Sciatic nerve (tissue), 2 donors: ENCODE measurements at regions not wholly inside any gene's neighbourhood (a gene's known extent, or its start where the extent isn't known, plus 50 kb on each side); places are given as distances from the start of the nearest gene placed in this dataset.

ENCODE experiments used
- ATAC-seq: fragments of 200-7000 bp; cut with Tn5 transposase; one replicate; pipeline ENCODE4 v1.9.1; 2020; ENCODE audit warnings: mild to moderate bottlenecking, moderate library complexity
- DNase-seq: peaks from one replicate; pipeline ENCODE4 v3.0.0-alpha.2; 2020; ENCODE audit warnings: low spot score
- intact Hi-C: fragments of 100-400 bp; cut with DNase I; formaldehyde crosslinking; loops from one replicate; pipeline ENCODE4 v1.14.2; 2022
- donor health status: DM: no; HTN: no; CAD: no.
- donor health status: DM: no; HTN: no; CAD: no.

- intact Hi-C loops = no loop called here
- ATAC-seq = no peak
- no peak for DNase-seq
Measured at GRCh38 chr17:79414063-79414792, 196.6 kb downstream of the RBFOX3 start.

- intact Hi-C loops = no loop called here
- no peak for ATAC-seq
- DNase-seq = no peak
Measured at GRCh38 chr17:79413611-79414010, 197.2 kb downstream of the RBFOX3 start.

- no peak for ATAC-seq
- DNase-seq = no peak
- intact Hi-C loops = no loop called here
Measured at GRCh38 chr17:79412886-79413390, 197.9 kb downstream of the RBFOX3 start.

GRCh38 chr17:79412110-79412509, 198.7 kb downstream of the RBFOX3 start:
- no peak for ATAC-seq
- DNase-seq = no peak
- intact Hi-C loops = no loop called here

GRCh38 chr17:79411419-79411818, 199.4 kb downstream of the RBFOX3 start:
- ATAC-seq (no peak), DNase-seq (no peak)
- intact Hi-C loops = no loop called here

GRCh38 chr17:79410681-79411080, 200.2 kb downstream of the RBFOX3 start:
- no peak for ATAC-seq
- no peak for DNase-seq
- intact Hi-C loops = no loop called here

GRCh38 chr17:79408251-79408650, 202.6 kb downstream of the RBFOX3 start:
- intact Hi-C loops = no loop called here
- ATAC-seq = no peak
- no peak for DNase-seq

GRCh38 chr17:79407385-79407784, 203.5 kb downstream of the RBFOX3 start:
- ATAC-seq (no peak), DNase-seq (no peak)
- intact Hi-C loops = no loop called here

- no peak for ATAC-seq
- intact Hi-C loops = no loop called here
- no peak for DNase-seq
Measured at GRCh38 chr17:79406316-79406715, 204.5 kb downstream of the RBFOX3 start.

GRCh38 chr17:79405823-79406222, 205.0 kb downstream of the RBFOX3 start:
- no peak for ATAC-seq
- no peak for DNase-seq
- intact Hi-C loops = no loop called here

GRCh38 chr17:79404136-79404911, 206.5 kb downstream of the RBFOX3 start:
- DNase-seq (no peak), ATAC-seq (no peak)
- intact Hi-C loops = no loop called here

GRCh38 chr17:79401704-79402674, 208.9 kb downstream of the RBFOX3 start:
- no peak for ATAC-seq
- intact Hi-C loops = no loop called here
- DNase-seq = no peak

GRCh38 chr17:79400989-79401703, 209.7 kb downstream of the RBFOX3 start:
- DNase-seq (peak; percentile 84), ATAC-seq (peak; percentile 89)
- intact Hi-C loops = no loop called here

GRCh38 chr17:79399610-79400144, 211.2 kb downstream of the RBFOX3 start:
- intact Hi-C loops = loop anchor here (10.0 kb wide), 2 partner anchors 305 to 1505 kb away; no protein-coding TSS in a partner anchor
- no peak for DNase-seq
- no peak for ATAC-seq

- ATAC-seq (no peak), DNase-seq (no peak)
- intact Hi-C loops = loop anchor here (10.0 kb wide), 2 partner anchors 306 to 1504 kb away; no protein-coding TSS in a partner anchor
Measured at GRCh38 chr17:79398441-79398840, 212.4 kb downstream of the RBFOX3 start.

- intact Hi-C loops = loop anchor here (10.0 kb wide), 2 partner anchors 308 to 1502 kb away; no protein-coding TSS in a partner anchor
- DNase-seq = no peak
- ATAC-seq = no peak
Measured at GRCh38 chr17:79396696-79397095, 214.2 kb downstream of the RBFOX3 start.

- DNase-seq = no peak
- intact Hi-C loops = loop anchor here (10.0 kb wide), 2 partner anchors 309 to 1501 kb away; no protein-coding TSS in a partner anchor
- no peak for ATAC-seq
Measured at GRCh38 chr17:79395545-79395944, 215.3 kb downstream of the RBFOX3 start.

GRCh38 chr17:79395066-79395465, 215.8 kb downstream of the RBFOX3 start:
- DNase-seq (no peak), ATAC-seq (no peak)
- intact Hi-C loops = loop anchor here (10.0 kb wide), 2 partner anchors 310 to 1500 kb away; no protein-coding TSS in a partner anchor
